CD4-positive, alpha-beta T cell (primary cell): ENCODE measurements at regions not wholly inside any gene's neighbourhood (a gene's known extent, or its start where the extent isn't known, plus 50 kb on each side); places are given as distances from the start of the nearest gene placed in this dataset.

Experiments used
- ATAC-seq: fragments of 200-7000 bp; cut with Tn5 transposase; one replicate; pipeline ENCODE4 v1.10.0; 2022; ENCODE audit warnings: mild to moderate bottlenecking; ENCODE audit not compliant: poor library complexity
- CTCF ChIA-PET: fragments of 350-600 bp; sonication (Branson Sonifier 250); formaldehyde crosslinking; loops from one replicate; lab custom pipeline; 2021; ENCODE audit warnings: antibody characterized with exemption, inconsistent platforms; lab: Charles Lee
- POLR2A ChIA-PET: fragments of 350-600 bp; sonication (Branson Sonifier 250); formaldehyde crosslinking; loops from one replicate; lab custom pipeline; 2021; ENCODE audit warnings: antibody characterized with exemption, inconsistent platforms; lab: Charles Lee
- DNase-seq, 14 experiments: peaks; one replicate each; pipeline ENCODE4 v3.0.0-alpha.2; 2013 to 2020; ENCODE audit warnings: mixed read lengths in 2 of 14
- H3K27ac ChIP-seq, 2 donors: one replicate each; pipeline versions ENCODE4 v1.5.1 to v1.7.0; 2013; ENCODE audit warnings: low read length in 2 of 2, low read depth in 1 of 2, mild to moderate bottlenecking in 1 of 2
- H3K27me3 ChIP-seq, 2 experiments: 1 replicate in 1 of 2; 2 replicates in 1 of 2; pipeline versions ENCODE4 v1.6.1 to v1.7.0; 2013; ENCODE audit warnings: low read length in 2 of 2, control low read depth in 1 of 2, mild to moderate bottlenecking in 1 of 2, moderate library complexity in 1 of 2; ENCODE audit not compliant: insufficient read depth in 2 of 2, control insufficient read depth in 1 of 2
- H3K36me3 ChIP-seq: one replicate; pipeline ENCODE4 v1.6.1; 2013; ENCODE audit warnings: low read length, control low read depth; ENCODE audit not compliant: insufficient read depth
- H3K4me1 ChIP-seq: one replicate; pipeline ENCODE4 v1.6.1; 2013; ENCODE audit warnings: low read length, control low read depth; ENCODE audit not compliant: insufficient read depth
- H3K4me3 ChIP-seq: one replicate; pipeline ENCODE4 v1.5.1; 2013; ENCODE audit warnings: mild to moderate bottlenecking, low read length, moderate library complexity
- H3K9me3 ChIP-seq, 2 experiments: 1 replicate in 1 of 2; 2 replicates in 1 of 2; pipeline versions ENCODE4 v1.6.1 to v1.7.0; 2013; ENCODE audit warnings: low read length in 2 of 2, mild to moderate bottlenecking in 2 of 2, control low read depth in 1 of 2, moderate library complexity in 1 of 2; ENCODE audit not compliant: control insufficient read depth in 1 of 2, insufficient read depth in 1 of 2
- H3K27ac Mint-ChIP-seq: one replicate; pipeline ENCODE4 v1.8.0; 2020; ENCODE audit warnings: mixed read lengths
- H3K27me3 Mint-ChIP-seq: one replicate; pipeline ENCODE4 v1.8.0; 2021; ENCODE audit warnings: mixed read lengths
- H3K36me3 Mint-ChIP-seq: one replicate; pipeline ENCODE4 v1.8.0; 2021; ENCODE audit warnings: low read depth, mixed read lengths
- H3K4me1 Mint-ChIP-seq: one replicate; pipeline ENCODE4 v1.8.0; 2021; ENCODE audit warnings: low read depth, mixed read lengths
- H3K4me3 Mint-ChIP-seq: one replicate; pipeline ENCODE4 v1.8.0; 2020; ENCODE audit warnings: mild to moderate bottlenecking, mixed read lengths
- H3K9me3 Mint-ChIP-seq: one replicate; pipeline ENCODE4 v1.8.0; 2020; ENCODE audit warnings: mixed read lengths
- intact Hi-C, 2 experiments: fragments of 100-400 bp; cut with DNase I in 1 of 2; cut with micrococcal nuclease in 1 of 2; formaldehyde crosslinking; loops; one replicate each; pipeline versions ENCODE4 v1.15.1 to v1.9.0; 2023 to 2025; cut with DNase I, micrococcal nuclease
- TF ChIP-seq, protein P1 (sequence below): fragments of 200-600 bp; IDR thresholded peaks from one replicate; pipeline ENCODE4 v1.8.0; 2022; ENCODE audit warnings: antibody characterized with exemption, mild to moderate bottlenecking

DNA sequence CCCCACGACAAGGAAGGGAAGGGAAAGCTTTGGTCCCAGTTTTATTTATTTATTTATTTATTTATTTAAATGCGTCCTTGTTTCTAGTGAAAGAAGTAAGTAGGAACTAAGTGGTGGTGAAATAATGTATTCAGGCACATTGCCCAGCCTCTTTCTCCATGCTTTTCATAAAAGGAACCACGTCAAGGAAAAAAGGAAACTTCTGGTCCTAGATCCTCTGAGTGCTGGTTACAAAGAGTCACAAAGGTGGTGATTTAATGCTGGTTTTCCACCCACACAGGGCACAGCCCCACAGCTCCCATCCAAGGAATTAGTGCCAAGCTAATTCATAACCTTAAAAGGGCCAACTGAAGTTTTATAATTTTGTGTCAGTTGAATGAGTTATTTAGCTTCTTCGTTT is 206.6 kb upstream of the GYPA start:
- Histone ChIP-seq H3K4me3 (no peak overlapping the region), H3K4me1 (no peaks in the 10 kb centered on the region), H3K9me3 (no peaks in the 10 kb centered on the region), H3K27me3 (no peaks in the 10 kb centered on the region), H3K27ac (no peak overlapping the region), H3K36me3 (no peaks in the 10 kb centered on the region)
- POLR2A ChIA-PET = no interaction called here
- Mint-ChIP-seq H3K27me3 (no peaks in the 10 kb centered on the region), H3K36me3 (no peaks in the 10 kb centered on the region), H3K27ac (no peak overlapping the region), H3K4me1 (no peaks in the 10 kb centered on the region), H3K4me3 (no peak overlapping the region), H3K9me3 (no peaks in the 10 kb centered on the region)
- no peak for ATAC-seq
- CTCF ChIA-PET = no interaction called here
- intact Hi-C loops = no loop called here
- no peak for DNase-seq
- TF ChIP-seq, protein P1, sequence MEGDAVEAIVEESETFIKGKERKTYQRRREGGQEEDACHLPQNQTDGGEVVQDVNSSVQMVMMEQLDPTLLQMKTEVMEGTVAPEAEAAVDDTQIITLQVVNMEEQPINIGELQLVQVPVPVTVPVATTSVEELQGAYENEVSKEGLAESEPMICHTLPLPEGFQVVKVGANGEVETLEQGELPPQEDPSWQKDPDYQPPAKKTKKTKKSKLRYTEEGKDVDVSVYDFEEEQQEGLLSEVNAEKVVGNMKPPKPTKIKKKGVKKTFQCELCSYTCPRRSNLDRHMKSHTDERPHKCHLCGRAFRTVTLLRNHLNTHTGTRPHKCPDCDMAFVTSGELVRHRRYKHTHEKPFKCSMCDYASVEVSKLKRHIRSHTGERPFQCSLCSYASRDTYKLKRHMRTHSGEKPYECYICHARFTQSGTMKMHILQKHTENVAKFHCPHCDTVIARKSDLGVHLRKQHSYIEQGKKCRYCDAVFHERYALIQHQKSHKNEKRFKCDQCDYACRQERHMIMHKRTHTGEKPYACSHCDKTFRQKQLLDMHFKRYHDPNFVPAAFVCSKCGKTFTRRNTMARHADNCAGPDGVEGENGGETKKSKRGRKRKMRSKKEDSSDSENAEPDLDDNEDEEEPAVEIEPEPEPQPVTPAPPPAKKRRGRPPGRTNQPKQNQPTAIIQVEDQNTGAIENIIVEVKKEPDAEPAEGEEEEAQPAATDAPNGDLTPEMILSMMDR = no peak

DNA sequence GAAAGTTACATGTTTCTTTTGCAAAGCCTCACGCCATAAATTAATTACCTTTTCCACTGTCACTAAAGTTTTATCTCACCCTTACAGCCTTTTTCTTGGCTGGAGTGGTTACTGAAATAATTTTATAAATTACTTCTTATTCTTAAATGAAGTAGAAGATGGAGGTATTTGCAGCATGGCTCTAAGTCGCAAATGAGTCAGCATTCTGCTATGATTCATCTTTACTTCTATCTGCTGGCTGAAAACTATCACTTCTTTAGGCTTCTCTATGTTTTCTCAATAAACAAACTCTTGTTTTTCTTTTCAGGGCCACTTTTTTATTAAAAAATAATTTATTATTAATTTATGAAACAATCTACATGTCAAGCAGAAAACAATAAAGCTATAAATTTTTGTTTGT is 210.2 kb upstream of the GYPA start:
- Mint-ChIP-seq H3K4me3 (no peak overlapping the region), H3K9me3 (no peaks in the 10 kb centered on the region), H3K27me3 (peaks cover 13% of the 10 kb centered on the region), H3K4me1 (no peaks in the 10 kb centered on the region), H3K27ac (no peak overlapping the region), H3K36me3 (no peaks in the 10 kb centered on the region)
- Histone ChIP-seq H3K27me3 (peaks cover 0 to 3% of the 10 kb centered on the region in 2 experiments), H3K4me3 (no peak overlapping the region), H3K4me1 (no peaks in the 10 kb centered on the region), H3K36me3 (no peaks in the 10 kb centered on the region), H3K27ac (no peak overlapping the region), H3K9me3 (no peaks in the 10 kb centered on the region)
- ChIA-PET POLR2A (no interaction called here), CTCF (no interaction called here)
- DNase-seq (no peak), ATAC-seq (no peak)
- TF ChIP-seq, protein P1 = no peak
- intact Hi-C loops = no loop called here

- POLR2A ChIA-PET = no interaction called here
- no peaks in the 10 kb centered on the region for H3K9me3 Mint-ChIP-seq
These were observed 210.8 kb upstream of the GYPA start for GRCh38 chr4:144351306-144351705.

More at GRCh38 chr4:144351306-144351705, 210.8 kb upstream of the GYPA start:
- Mint-ChIP-seq H3K27me3 (peaks cover 18% of the 10 kb centered on the region), H3K4me1 (no peaks in the 10 kb centered on the region), H3K36me3 (no peaks in the 10 kb centered on the region), H3K4me3 (no peak overlapping the region), H3K27ac (no peak overlapping the region)
- H3K36me3 ChIP-seq = no peaks in the 10 kb centered on the region
- H3K4me3 ChIP-seq = no peak overlapping the region
- TF ChIP-seq, protein P1 = no peak
- DNase-seq (no peak), ATAC-seq (no peak)
- no peak overlapping the region for H3K27ac ChIP-seq
- H3K9me3 ChIP-seq = no peaks in the 10 kb centered on the region
- intact Hi-C loops = no loop called here
- no peaks in the 10 kb centered on the region for H3K4me1 ChIP-seq
- CTCF ChIA-PET = no interaction called here
- H3K27me3 ChIP-seq = peaks cover 0 to 3% of the 10 kb centered on the region in 2 experiments
